Loucy (cell line): ENCODE measurements at regions not wholly inside any gene's neighbourhood (a gene's known extent, or its start where the extent isn't known, plus 50 kb on each side); places are given as distances from the start of the nearest gene placed in this dataset.

Experiments
- CTCF ChIP-seq: fragments of 200-600 bp; sonication (generic); conservative IDR thresholded peaks from 2 replicates; pipeline ENCODE4 v1.5.1; 2014; ENCODE audit warnings: mild to moderate bottlenecking, antibody characterized with exemption, low read length
- EZH2phosphoT487 ChIP-seq: fragments of 200-600 bp; IDR thresholded peaks from 2 replicates; pipeline ENCODE4 v1.6.1; 2018; ENCODE audit warnings: antibody characterized with exemption, mild to moderate bottlenecking, moderate library complexity, borderline replicate concordance

DNA sequence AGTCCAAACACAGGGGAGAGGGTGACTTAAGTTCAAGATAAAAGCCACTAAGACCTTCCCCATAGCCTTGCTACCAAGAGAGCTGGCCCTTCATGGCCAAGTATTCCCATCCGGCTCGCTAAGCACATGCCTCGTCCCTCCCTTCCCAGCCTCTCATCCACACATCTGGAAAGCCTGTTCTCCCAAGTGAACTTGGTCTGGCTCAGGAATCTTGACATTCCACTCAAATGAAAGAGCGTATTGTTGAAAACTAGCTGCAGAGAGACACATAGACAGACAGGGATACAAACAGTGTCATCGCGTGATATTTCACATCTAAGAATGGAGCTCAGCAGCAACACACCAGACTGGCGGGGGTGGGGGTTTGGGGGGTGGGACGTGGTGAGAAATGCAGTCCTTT, 182.8 kb upstream of the FOXQ1 start:
- TF ChIP-seq CTCF (no peak), EZH2phosphoT487 (no peak)
